ENCODE measurements at regions not wholly inside any gene's neighbourhood (a gene's known extent, or its start where the extent isn't known, plus 50 kb on each side); places are given as distances from the start of the nearest gene placed in this dataset.

GRCh38 chr20:7420345-7420744 lies 519.9 kb downstream of the HAO1 start:
- no peak for TF ChIP-seq EZH2 (IDR thresholded peaks at IDR 0.05; ENCODE audit: borderline replicate concordance, low read length)
- no peak for TF ChIP-seq CTCF (conservative IDR thresholded peaks at IDR 0.05 in 1 of 2, IDR thresholded peaks at IDR 0.05 in 1 of 2; ENCODE audit: extremely low read depth in 1 of 2, insufficient read depth in 1 of 2, low read depth in 1 of 2, low read length in 2 of 2)

Measured in mammary epithelial cell (primary cell).